Colonic mucosa (tissue), 4 donors: ENCODE measurements at regions not wholly inside any gene's neighbourhood (a gene's known extent, or its start where the extent isn't known, plus 50 kb on each side); places are given as distances from the start of the nearest gene placed in this dataset.

Source experiments
- DNase-seq: peaks from one replicate; pipeline ENCODE4 v3.0.0-alpha.2; 2020
- H3K27ac ChIP-seq: fragments of 200-600 bp; one replicate; pipeline ENCODE4 v1.8.0; 2021
- H3K27me3 ChIP-seq: fragments of 200-600 bp; one replicate; pipeline ENCODE4 v1.8.0; 2021
- H3K36me3 ChIP-seq: fragments of 200-600 bp; one replicate; pipeline ENCODE4 v1.8.0; 2021
- H3K4me1 ChIP-seq: fragments of 200-600 bp; one replicate; pipeline ENCODE4 v1.8.0; 2021; ENCODE audit warnings: mild to moderate bottlenecking
- H3K4me3 ChIP-seq: fragments of 200-600 bp; one replicate; pipeline ENCODE4 v1.8.0; 2021
- H3K9ac ChIP-seq, 2 donors: one replicate each; pipeline ENCODE4 v1.7.0; 2013; ENCODE audit warnings: control low read depth in 2 of 2, low read depth in 2 of 2, low read length in 2 of 2
- H3K9me3 ChIP-seq: fragments of 200-600 bp; one replicate; pipeline ENCODE4 v1.8.0; 2021
- intact Hi-C: fragments of 100-400 bp; cut with DNase I; formaldehyde crosslinking; loops from one replicate; pipeline ENCODE4 v1.14.1; 2022
- TF ChIP-seq, protein P1 (sequence below): fragments of 200-600 bp; IDR thresholded peaks from one replicate; pipeline ENCODE4 v1.8.0; 2022; ENCODE audit warnings: antibody characterized with exemption, mild to moderate bottlenecking
- donor health status: healthy.
- donor health status: DM: no; HTN: no; CAD: no.
- donor health status: DM: no; HTN: no; CAD: no.

DNA sequence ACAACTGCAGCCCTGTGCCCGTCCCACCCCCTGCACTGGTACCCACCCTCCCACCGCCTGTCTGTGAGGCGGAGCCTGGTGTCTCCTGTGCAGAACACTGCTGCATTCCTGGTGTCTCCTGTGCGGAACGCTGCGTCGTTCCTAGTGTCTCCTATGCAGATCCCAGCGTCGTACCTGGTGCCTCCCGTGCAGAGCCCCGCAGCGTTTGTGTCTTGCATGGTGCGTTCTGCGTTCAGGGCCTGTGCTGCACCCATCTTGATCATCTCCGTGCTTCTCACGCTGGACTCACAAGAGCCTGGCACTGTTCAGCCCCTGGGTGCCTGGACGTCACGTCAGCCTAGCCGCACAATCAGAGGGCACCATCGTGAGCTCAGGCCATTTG lies 248.6 kb upstream of the SALL3 start:
- TF ChIP-seq, protein P1, sequence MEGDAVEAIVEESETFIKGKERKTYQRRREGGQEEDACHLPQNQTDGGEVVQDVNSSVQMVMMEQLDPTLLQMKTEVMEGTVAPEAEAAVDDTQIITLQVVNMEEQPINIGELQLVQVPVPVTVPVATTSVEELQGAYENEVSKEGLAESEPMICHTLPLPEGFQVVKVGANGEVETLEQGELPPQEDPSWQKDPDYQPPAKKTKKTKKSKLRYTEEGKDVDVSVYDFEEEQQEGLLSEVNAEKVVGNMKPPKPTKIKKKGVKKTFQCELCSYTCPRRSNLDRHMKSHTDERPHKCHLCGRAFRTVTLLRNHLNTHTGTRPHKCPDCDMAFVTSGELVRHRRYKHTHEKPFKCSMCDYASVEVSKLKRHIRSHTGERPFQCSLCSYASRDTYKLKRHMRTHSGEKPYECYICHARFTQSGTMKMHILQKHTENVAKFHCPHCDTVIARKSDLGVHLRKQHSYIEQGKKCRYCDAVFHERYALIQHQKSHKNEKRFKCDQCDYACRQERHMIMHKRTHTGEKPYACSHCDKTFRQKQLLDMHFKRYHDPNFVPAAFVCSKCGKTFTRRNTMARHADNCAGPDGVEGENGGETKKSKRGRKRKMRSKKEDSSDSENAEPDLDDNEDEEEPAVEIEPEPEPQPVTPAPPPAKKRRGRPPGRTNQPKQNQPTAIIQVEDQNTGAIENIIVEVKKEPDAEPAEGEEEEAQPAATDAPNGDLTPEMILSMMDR, result no peak
- DNase-seq, result no peak
- H3K27ac ChIP-seq, result no peak overlapping the region
- H3K27me3 ChIP-seq, result no peaks in the 10 kb centered on the region
- intact Hi-C loops, result no loop called here
- H3K4me1 ChIP-seq, result no peaks in the 10 kb centered on the region
- H3K9ac ChIP-seq, result no peak overlapping the region
- H3K9me3 ChIP-seq, result no peaks in the 10 kb centered on the region
- H3K36me3 ChIP-seq, result no peaks in the 10 kb centered on the region
- H3K4me3 ChIP-seq, result no peak overlapping the region

- no peaks in the 10 kb centered on the region for H3K27me3 ChIP-seq
- H3K4me3 ChIP-seq, result no peak overlapping the region
- H3K27ac ChIP-seq, result no peak overlapping the region
- intact Hi-C loops, result no loop called here
- no peak overlapping the region for H3K9ac ChIP-seq
- TF ChIP-seq, protein P1, result no peak
- no peaks in the 10 kb centered on the region for H3K4me1 ChIP-seq
- no peaks in the 10 kb centered on the region for H3K36me3 ChIP-seq
- no peak for DNase-seq
- H3K9me3 ChIP-seq, result no peaks in the 10 kb centered on the region
These were observed 248.1 kb upstream of the SALL3 start for GRCh38 chr18:78731398-78732032.

- no peaks in the 10 kb centered on the region for H3K4me1 ChIP-seq
- H3K27ac ChIP-seq, result no peak overlapping the region
- no peaks in the 10 kb centered on the region for H3K27me3 ChIP-seq
- no peaks in the 10 kb centered on the region for H3K36me3 ChIP-seq
- H3K9ac ChIP-seq, result no peak overlapping the region
- no peak overlapping the region for H3K4me3 ChIP-seq
- DNase-seq, result no peak
- TF ChIP-seq, protein P1, result no peak
- no peaks in the 10 kb centered on the region for H3K9me3 ChIP-seq
- intact Hi-C loops, result no loop called here
These were observed 247.1 kb upstream of the SALL3 start for GRCh38 chr18:78732273-78733210.

- TF ChIP-seq, protein P1, result no peak
- H3K27ac ChIP-seq, result no peak overlapping the region
- no peaks in the 10 kb centered on the region for H3K27me3 ChIP-seq
- H3K9ac ChIP-seq, result no peak overlapping the region
- no peak overlapping the region for H3K4me3 ChIP-seq
- H3K36me3 ChIP-seq, result no peaks in the 10 kb centered on the region
- H3K4me1 ChIP-seq, result no peaks in the 10 kb centered on the region
- no peak for DNase-seq
- intact Hi-C loops, result no loop called here
- no peaks in the 10 kb centered on the region for H3K9me3 ChIP-seq
These were observed 245.6 kb upstream of the SALL3 start for GRCh38 chr18:78733762-78734613.

DNA sequence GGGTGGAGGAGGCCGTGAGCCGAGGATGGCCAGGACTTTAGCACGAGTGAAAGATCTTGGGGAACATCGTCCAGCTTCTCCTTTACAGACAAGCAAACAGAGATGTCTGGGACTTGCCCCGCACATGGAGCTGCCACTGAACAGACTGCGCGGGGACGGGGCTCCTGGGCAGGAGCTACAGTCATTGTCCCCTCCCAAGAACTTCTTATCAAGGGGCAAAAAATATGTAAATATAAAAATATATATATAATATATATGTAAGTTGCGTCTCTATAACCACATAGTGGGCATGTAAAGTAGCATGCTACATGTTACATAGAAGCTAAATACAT lies 245.0 kb upstream of the SALL3 start:
- Histone ChIP-seq H3K4me1 (no peaks in the 10 kb centered on the region), H3K36me3 (no peaks in the 10 kb centered on the region), H3K27ac (no peak overlapping the region), H3K4me3 (no peak overlapping the region), H3K9ac (no peak overlapping the region), H3K9me3 (no peaks in the 10 kb centered on the region), H3K27me3 (no peaks in the 10 kb centered on the region)
- TF ChIP-seq, protein P1, result no peak
- DNase-seq, result no peak
- intact Hi-C loops, result no loop called here
